H1 (cell line): ENCODE measurements at regions not wholly inside any gene's neighbourhood (a gene's known extent, or its start where the extent isn't known, plus 50 kb on each side); places are given as distances from the start of the nearest gene placed in this dataset.

Experiments used
- BCL11A ChIP-seq, 2 experiments: IDR thresholded peaks; one replicate each; pipeline ENCODE4 v1.6.1; 2011; ENCODE audit warnings: low read depth in 2 of 2, low read length in 2 of 2, mild to moderate bottlenecking in 2 of 2
- CTBP2 ChIP-seq: IDR thresholded peaks from 2 replicates; pipeline ENCODE4 v1.7.0; 2011; ENCODE audit warnings: borderline replicate concordance, mild to moderate bottlenecking, moderate library complexity, mixed read lengths, low read length; ENCODE audit not compliant: insufficient read depth, insufficient read length
- NANOG ChIP-seq: IDR thresholded peaks from 2 replicates; pipeline ENCODE4 v1.6.1; 2011; ENCODE audit warnings: low read length, low read depth, mild to moderate bottlenecking, inconsistent platforms; ENCODE audit not compliant: insufficient read depth, poor library complexity, severe bottlenecking
- NRF1 ChIP-seq: IDR thresholded peaks from 2 replicates; pipeline ENCODE4 v1.6.1; 2011; ENCODE audit warnings: mild to moderate bottlenecking, low read depth, low read length, improper control_type of control experiment
- RBBP5 ChIP-seq: IDR thresholded peaks from 2 replicates; pipeline ENCODE4 v1.7.1; 2012; ENCODE audit warnings: low read depth, mild to moderate bottlenecking, inconsistent platforms, low read length, moderate library complexity, borderline replicate concordance
- TBP ChIP-seq: IDR thresholded peaks from 2 replicates; pipeline ENCODE4 v1.6.1; 2011; ENCODE audit warnings: low read depth, low read length, improper control_type of control experiment
- TF ChIP-seq, protein P1 (sequence below): fragments of 300-600 bp; sonication (generic); IDR thresholded peaks from 2 replicates; pipeline ENCODE4 v1.7.1; 2012; ENCODE audit warnings: low read length, moderate library complexity, mild to moderate bottlenecking, inconsistent platforms; ENCODE audit not compliant: insufficient replicate concordance

DNA sequence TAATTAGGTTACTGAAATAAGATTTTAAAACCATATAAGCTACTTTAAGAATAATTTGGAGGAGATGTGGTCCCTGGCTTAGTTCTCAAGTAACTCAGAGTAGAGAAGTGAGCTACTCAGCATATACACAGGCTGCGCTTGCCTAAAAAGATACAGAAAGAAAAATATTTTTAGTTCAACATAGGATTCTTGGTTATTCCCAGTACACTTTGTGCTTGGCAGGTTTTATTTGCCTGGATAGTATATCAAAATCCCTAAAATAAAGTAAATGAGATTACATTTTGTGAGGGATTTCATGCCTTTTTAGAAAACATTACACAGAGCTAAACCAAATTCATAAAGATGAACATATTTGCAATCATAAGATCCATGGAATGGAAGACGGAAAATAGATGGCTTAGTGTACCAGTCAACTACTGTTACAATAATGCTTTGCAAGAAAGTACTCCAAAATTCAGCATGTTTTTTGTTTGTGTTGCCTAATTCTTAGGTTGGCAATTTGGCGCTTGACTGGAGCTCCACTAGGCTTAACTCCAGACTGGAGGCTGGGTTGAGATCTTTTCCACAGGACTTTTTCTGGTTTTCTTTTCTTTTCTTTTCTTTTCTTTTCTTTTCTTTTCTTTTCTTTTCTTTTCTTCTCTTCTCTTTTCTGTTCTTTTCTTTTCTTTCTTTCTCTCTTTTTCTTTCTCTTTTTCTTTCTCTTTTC lies 600.5 kb upstream of the SYT4 start (continued):
- no peak for TF ChIP-seq NANOG
- TF ChIP-seq NRF1 = no peak
- no peak for TF ChIP-seq RBBP5
- no peak for TF ChIP-seq TBP
- TF ChIP-seq, protein P1, sequence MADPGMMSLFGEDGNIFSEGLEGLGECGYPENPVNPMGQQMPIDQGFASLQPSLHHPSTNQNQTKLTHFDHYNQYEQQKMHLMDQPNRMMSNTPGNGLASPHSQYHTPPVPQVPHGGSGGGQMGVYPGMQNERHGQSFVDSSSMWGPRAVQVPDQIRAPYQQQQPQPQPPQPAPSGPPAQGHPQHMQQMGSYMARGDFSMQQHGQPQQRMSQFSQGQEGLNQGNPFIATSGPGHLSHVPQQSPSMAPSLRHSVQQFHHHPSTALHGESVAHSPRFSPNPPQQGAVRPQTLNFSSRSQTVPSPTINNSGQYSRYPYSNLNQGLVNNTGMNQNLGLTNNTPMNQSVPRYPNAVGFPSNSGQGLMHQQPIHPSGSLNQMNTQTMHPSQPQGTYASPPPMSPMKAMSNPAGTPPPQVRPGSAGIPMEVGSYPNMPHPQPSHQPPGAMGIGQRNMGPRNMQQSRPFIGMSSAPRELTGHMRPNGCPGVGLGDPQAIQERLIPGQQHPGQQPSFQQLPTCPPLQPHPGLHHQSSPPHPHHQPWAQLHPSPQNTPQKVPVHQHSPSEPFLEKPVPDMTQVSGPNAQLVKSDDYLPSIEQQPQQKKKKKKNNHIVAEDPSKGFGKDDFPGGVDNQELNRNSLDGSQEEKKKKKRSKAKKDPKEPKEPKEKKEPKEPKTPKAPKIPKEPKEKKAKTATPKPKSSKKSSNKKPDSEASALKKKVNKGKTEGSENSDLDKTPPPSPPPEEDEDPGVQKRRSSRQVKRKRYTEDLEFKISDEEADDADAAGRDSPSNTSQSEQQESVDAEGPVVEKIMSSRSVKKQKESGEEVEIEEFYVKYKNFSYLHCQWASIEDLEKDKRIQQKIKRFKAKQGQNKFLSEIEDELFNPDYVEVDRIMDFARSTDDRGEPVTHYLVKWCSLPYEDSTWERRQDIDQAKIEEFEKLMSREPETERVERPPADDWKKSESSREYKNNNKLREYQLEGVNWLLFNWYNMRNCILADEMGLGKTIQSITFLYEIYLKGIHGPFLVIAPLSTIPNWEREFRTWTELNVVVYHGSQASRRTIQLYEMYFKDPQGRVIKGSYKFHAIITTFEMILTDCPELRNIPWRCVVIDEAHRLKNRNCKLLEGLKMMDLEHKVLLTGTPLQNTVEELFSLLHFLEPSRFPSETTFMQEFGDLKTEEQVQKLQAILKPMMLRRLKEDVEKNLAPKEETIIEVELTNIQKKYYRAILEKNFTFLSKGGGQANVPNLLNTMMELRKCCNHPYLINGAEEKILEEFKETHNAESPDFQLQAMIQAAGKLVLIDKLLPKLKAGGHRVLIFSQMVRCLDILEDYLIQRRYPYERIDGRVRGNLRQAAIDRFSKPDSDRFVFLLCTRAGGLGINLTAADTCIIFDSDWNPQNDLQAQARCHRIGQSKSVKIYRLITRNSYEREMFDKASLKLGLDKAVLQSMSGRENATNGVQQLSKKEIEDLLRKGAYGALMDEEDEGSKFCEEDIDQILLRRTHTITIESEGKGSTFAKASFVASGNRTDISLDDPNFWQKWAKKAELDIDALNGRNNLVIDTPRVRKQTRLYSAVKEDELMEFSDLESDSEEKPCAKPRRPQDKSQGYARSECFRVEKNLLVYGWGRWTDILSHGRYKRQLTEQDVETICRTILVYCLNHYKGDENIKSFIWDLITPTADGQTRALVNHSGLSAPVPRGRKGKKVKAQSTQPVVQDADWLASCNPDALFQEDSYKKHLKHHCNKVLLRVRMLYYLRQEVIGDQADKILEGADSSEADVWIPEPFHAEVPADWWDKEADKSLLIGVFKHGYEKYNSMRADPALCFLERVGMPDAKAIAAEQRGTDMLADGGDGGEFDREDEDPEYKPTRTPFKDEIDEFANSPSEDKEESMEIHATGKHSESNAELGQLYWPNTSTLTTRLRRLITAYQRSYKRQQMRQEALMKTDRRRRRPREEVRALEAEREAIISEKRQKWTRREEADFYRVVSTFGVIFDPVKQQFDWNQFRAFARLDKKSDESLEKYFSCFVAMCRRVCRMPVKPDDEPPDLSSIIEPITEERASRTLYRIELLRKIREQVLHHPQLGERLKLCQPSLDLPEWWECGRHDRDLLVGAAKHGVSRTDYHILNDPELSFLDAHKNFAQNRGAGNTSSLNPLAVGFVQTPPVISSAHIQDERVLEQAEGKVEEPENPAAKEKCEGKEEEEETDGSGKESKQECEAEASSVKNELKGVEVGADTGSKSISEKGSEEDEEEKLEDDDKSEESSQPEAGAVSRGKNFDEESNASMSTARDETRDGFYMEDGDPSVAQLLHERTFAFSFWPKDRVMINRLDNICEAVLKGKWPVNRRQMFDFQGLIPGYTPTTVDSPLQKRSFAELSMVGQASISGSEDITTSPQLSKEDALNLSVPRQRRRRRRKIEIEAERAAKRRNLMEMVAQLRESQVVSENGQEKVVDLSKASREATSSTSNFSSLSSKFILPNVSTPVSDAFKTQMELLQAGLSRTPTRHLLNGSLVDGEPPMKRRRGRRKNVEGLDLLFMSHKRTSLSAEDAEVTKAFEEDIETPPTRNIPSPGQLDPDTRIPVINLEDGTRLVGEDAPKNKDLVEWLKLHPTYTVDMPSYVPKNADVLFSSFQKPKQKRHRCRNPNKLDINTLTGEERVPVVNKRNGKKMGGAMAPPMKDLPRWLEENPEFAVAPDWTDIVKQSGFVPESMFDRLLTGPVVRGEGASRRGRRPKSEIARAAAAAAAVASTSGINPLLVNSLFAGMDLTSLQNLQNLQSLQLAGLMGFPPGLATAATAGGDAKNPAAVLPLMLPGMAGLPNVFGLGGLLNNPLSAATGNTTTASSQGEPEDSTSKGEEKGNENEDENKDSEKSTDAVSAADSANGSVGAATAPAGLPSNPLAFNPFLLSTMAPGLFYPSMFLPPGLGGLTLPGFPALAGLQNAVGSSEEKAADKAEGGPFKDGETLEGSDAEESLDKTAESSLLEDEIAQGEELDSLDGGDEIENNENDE = no peak
- no peak for TF ChIP-seq CTBP2
- TF ChIP-seq BCL11A (IDR thresholded peaks at IDR 0.05; ENCODE audit: low read depth in 2 of 2, low read length in 2 of 2) = no peak
- TF ChIP-seq, all 59 proteins: peak for 0
